Caco-2 (cell line): ENCODE measurements at regions not wholly inside any gene's neighbourhood (a gene's known extent, or its start where the extent isn't known, plus 50 kb on each side); places are given as distances from the start of the nearest gene placed in this dataset.
"Not testable (repeated sequence)": the region's sequence is repeated elsewhere in the genome, so short reads cannot be mapped to it uniquely, and the experiment has no call there.

Experiments used
- BruUV-seq: library from RNA; stranded (reverse); fragments of 400-500 nt; replicated peaks from 2 replicates; lab custom pipeline; 2021; lab: Mats Ljungman, UMichigan
- CTCF ChIA-PET: fragments of 300-600 bp; sonication (Branson Sonifier 250); formaldehyde crosslinking; loops from one replicate; lab custom pipeline; 2022; ENCODE audit warnings: antibody characterized with exemption; lab: Charles Lee
- POLR2A ChIA-PET: fragments of 300-600 bp; sonication (Branson Sonifier 250); formaldehyde crosslinking; loops from one replicate; lab custom pipeline; 2022; ENCODE audit warnings: antibody characterized with exemption; lab: Charles Lee
- DNase-seq, 2 experiments: peaks; one replicate each; pipeline versions ENCODE4 v3.0.0 to v3.0.0-alpha.2; 2020 to 2022
- H3K27me3 ChIP-seq: replicated peaks from 2 replicates; pipeline ENCODE4 v1.6.0; 2011; ENCODE audit warnings: low read length; ENCODE audit not compliant: control insufficient read depth, insufficient read depth
- H3K36me3 ChIP-seq: 2 replicates; pipeline ENCODE4 v1.5.1; 2011; ENCODE audit warnings: low read length; ENCODE audit not compliant: control insufficient read depth, insufficient read depth
- H3K4me1 ChIP-seq: fragments of 250-450 bp; sonication (Bioruptor Pico); 2 replicates; pipeline ENCODE4 v1.5.1; 2020; ENCODE audit warnings: mild to moderate bottlenecking
- H3K4me3 ChIP-seq: 2 replicates; pipeline ENCODE4 v1.5.1; 2011; ENCODE audit warnings: low read depth, mild to moderate bottlenecking, control low read depth, low read length
- H3K9me3 ChIP-seq: fragments of 250-450 bp; sonication (Bioruptor Pico); 2 replicates; pipeline ENCODE4 v1.5.1; 2020; ENCODE audit warnings: mild to moderate bottlenecking, moderate library complexity
- H3K27ac Mint-ChIP-seq: one replicate; pipeline ENCODE4 v1.8.0; 2022; ENCODE audit warnings: mixed read lengths; ENCODE audit not compliant: unreplicated experiment
- H3K27me3 Mint-ChIP-seq: one replicate; pipeline ENCODE4 v1.8.0; 2022; ENCODE audit warnings: mixed read lengths; ENCODE audit not compliant: insufficient read depth, unreplicated experiment
- H3K36me3 Mint-ChIP-seq: one replicate; pipeline ENCODE4 v1.8.0; 2022; ENCODE audit warnings: mild to moderate bottlenecking, mixed read lengths; ENCODE audit not compliant: insufficient read depth, unreplicated experiment
- H3K4me1 Mint-ChIP-seq: one replicate; pipeline ENCODE4 v1.8.0; 2022; ENCODE audit warnings: low read depth, mixed read lengths; ENCODE audit not compliant: unreplicated experiment
- H3K4me3 Mint-ChIP-seq: one replicate; pipeline ENCODE4 v1.8.0; 2022; ENCODE audit warnings: mild to moderate bottlenecking, moderate library complexity, mixed read lengths; ENCODE audit not compliant: unreplicated experiment
- H3K9me3 Mint-ChIP-seq: one replicate; pipeline ENCODE4 v1.8.0; 2022; ENCODE audit warnings: mixed read lengths; ENCODE audit not compliant: unreplicated experiment
- CTCF ChIP-seq, 2 experiments: fragments of 200-600 bp in 1 of 2; IDR thresholded peaks; 1 replicate in 1 of 2; 2 replicates in 1 of 2; pipeline versions ENCODE4 v1.5.1 to v1.8.0; 2011 to 2022; ENCODE audit warnings: antibody characterized with exemption in 1 of 2, control low read depth in 1 of 2, inconsistent platforms in 1 of 2, low read depth in 1 of 2, low read length in 1 of 2, mild to moderate bottlenecking in 1 of 2, moderate library complexity in 1 of 2; ENCODE audit not compliant: insufficient read depth in 1 of 2, severe bottlenecking in 1 of 2, unreplicated experiment in 1 of 2
- intact Hi-C: fragments of 100-400 bp; cut with micrococcal nuclease; formaldehyde crosslinking; loops from one replicate; pipeline ENCODE4 v1.10.0; 2022; ENCODE audit not compliant: unreplicated experiment

GRCh38 chr6:110542311-110543024 is 66.1 kb upstream of the SLC22A16 start:
- no peak overlapping the region for H3K27ac Mint-ChIP-seq
- no peak for TF ChIP-seq CTCF (IDR thresholded peaks at IDR 0.05; ENCODE audit: insufficient read depth in 1 of 2, low read depth in 1 of 2, low read length in 1 of 2, severe bottlenecking in 1 of 2, unreplicated experiment in 1 of 2)
- H3K36me3 Mint-ChIP-seq = no peaks in the 10 kb centered on the region
- BruUV-seq = no TSS peak
- ChIA-PET CTCF (no interaction called here), POLR2A (no interaction called here)
- H3K4me3 ChIP-seq = no peak overlapping the region
- H3K9me3 Mint-ChIP-seq = peaks cover 19% of the 10 kb centered on the region
- H3K4me1 Mint-ChIP-seq = peaks cover 4% of the 10 kb centered on the region
- no peaks in the 10 kb centered on the region for H3K27me3 Mint-ChIP-seq
- intact Hi-C loops = no loop called here
- H3K4me1 ChIP-seq = peaks cover 5% of the 10 kb centered on the region; the same call in 1 of the 2 replicates
- H3K9me3 ChIP-seq = no peaks in the 10 kb centered on the region
- H3K27me3 ChIP-seq = no peaks in the 10 kb centered on the region
- DNase-seq = no peak
- no peaks in the 10 kb centered on the region for H3K36me3 ChIP-seq
- no peak overlapping the region for H3K4me3 Mint-ChIP-seq

- H3K4me1 ChIP-seq = peaks cover 10% of the 10 kb centered on the region; the same call in 1 of the 2 replicates
- no peak overlapping the region for H3K4me3 ChIP-seq
- H3K36me3 Mint-ChIP-seq = no peaks in the 10 kb centered on the region
- no peak overlapping the region for H3K27ac Mint-ChIP-seq
- no peaks in the 10 kb centered on the region for H3K27me3 ChIP-seq
- no peaks in the 10 kb centered on the region for H3K36me3 ChIP-seq
- no peak overlapping the region for H3K4me3 Mint-ChIP-seq
- H3K27me3 Mint-ChIP-seq = no peaks in the 10 kb centered on the region
- CTCF ChIA-PET = no interaction called here
- peaks cover 5% of the 10 kb centered on the region for H3K4me1 Mint-ChIP-seq
- no TSS peak for BruUV-seq
- DNase-seq = no peak
- no peaks in the 10 kb centered on the region for H3K9me3 ChIP-seq
- H3K9me3 Mint-ChIP-seq = peaks cover 19% of the 10 kb centered on the region
- POLR2A ChIA-PET = no interaction called here
- no peak for TF ChIP-seq CTCF (IDR thresholded peaks at IDR 0.05; ENCODE audit: insufficient read depth in 1 of 2, low read depth in 1 of 2, low read length in 1 of 2, severe bottlenecking in 1 of 2, unreplicated experiment in 1 of 2)
- intact Hi-C loops = no loop called here
Observed at GRCh38 chr6:110541701-110542309, 65.4 kb upstream of the SLC22A16 start.

- POLR2A ChIA-PET, H3K27ac Mint-ChIP-seq, BruUV-seq, DNase-seq, H3K4me3 ChIP-seq, H3K36me3 ChIP-seq, H3K4me3 Mint-ChIP-seq, H3K27me3 Mint-ChIP-seq, intact Hi-C loops, H3K9me3 ChIP-seq, H3K36me3 Mint-ChIP-seq, H3K27me3 ChIP-seq: not testable (repeated sequence)
- H3K9me3 Mint-ChIP-seq = peaks cover 19% of the 10 kb centered on the region
- CTCF ChIA-PET = interaction anchor here (0.7 kb wide), 2 partner anchors 8 to 471 kb away, joined by 3 to 5 read pairs; no protein-coding TSS in a partner anchor
- H3K4me1 ChIP-seq = peaks cover 17% of the 10 kb centered on the region; the same call in 1 of the 2 replicates
- H3K4me1 Mint-ChIP-seq = peaks cover 19% of the 10 kb centered on the region
Observed at GRCh38 chr6:110539277-110540019, 63.0 kb upstream of the SLC22A16 start.
